ENCODE measurements at regions not wholly inside any gene's neighbourhood (a gene's known extent, or its start where the extent isn't known, plus 50 kb on each side); places are given as distances from the start of the nearest gene placed in this dataset.
"Not testable (repeated sequence)": the region's sequence is repeated elsewhere in the genome, so short reads cannot be mapped to it uniquely, and the experiment has no call there.

- no peaks in the 10 kb centered on the region for H3K27me3 ChIP-seq (ENCODE audit: control insufficient read depth in 3 of 3, insufficient read depth in 3 of 3, low read length in 3 of 3)
- H3K4me3 ChIP-seq (ENCODE audit: low read depth in 1 of 3, low read length in 3 of 3) = no peak overlapping the region
- no peaks in the 10 kb centered on the region for H3K36me3 ChIP-seq (ENCODE audit: control insufficient read depth in 3 of 3, insufficient read depth in 2 of 3, low read depth in 1 of 3, low read length in 3 of 3)
- DNase-seq (no peak), FAIRE-seq (no peak)
- no peak overlapping the region for H3K27ac ChIP-seq (ENCODE audit: low read depth in 1 of 3, low read length in 2 of 3)
- no peaks in the 10 kb centered on the region for H3K4me1 ChIP-seq (ENCODE audit: control insufficient read depth in 3 of 3, insufficient read depth in 2 of 3, low read depth in 1 of 3, low read length in 2 of 3)
- 39 to 60% (median 51%) methylated on average over 2 of the region's 2 CpGs for WGBS, 3 donors
- H3K9me3 ChIP-seq (ENCODE audit: control insufficient read depth in 2 of 2, insufficient read depth in 1 of 2, low read depth in 1 of 2, low read length in 1 of 2) = no peaks in the 10 kb centered on the region
Measured at GRCh38 chr14:30242744-30243143, 315.1 kb upstream of the PRKD1 start.

DNA sequence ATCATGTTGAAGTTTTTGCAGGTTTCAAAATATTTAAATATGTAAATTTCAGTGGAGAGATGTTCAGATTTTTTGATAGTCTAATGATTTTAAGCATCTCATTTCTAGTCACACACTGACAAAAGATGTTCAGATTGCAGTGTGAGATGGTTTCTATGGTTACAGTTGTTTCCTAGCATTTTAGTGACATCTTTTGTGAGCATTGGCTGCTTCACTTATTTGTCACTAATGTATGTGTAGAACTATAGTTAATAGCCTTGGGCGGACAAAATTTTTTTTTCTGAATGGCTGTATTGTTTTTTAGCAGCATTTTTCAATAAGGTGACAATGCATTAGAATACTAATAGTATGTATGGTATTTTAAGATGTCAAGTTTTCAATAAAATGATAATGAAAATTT is 315.6 kb upstream of the PRKD1 start:
- FAIRE-seq (no peak), DNase-seq (no peak)
- no peaks in the 10 kb centered on the region for H3K4me1 ChIP-seq (ENCODE audit: control insufficient read depth in 3 of 3, insufficient read depth in 2 of 3, low read depth in 1 of 3, low read length in 2 of 3)
- no peak overlapping the region for H3K27ac ChIP-seq (ENCODE audit: low read depth in 1 of 3, low read length in 2 of 3)
- H3K36me3 ChIP-seq (ENCODE audit: control insufficient read depth in 3 of 3, insufficient read depth in 2 of 3, low read depth in 1 of 3, low read length in 3 of 3) = no peaks in the 10 kb centered on the region
- no peaks in the 10 kb centered on the region for H3K27me3 ChIP-seq (ENCODE audit: control insufficient read depth in 3 of 3, insufficient read depth in 3 of 3, low read length in 3 of 3)
- no peaks in the 10 kb centered on the region for H3K9me3 ChIP-seq (ENCODE audit: control insufficient read depth in 2 of 2, insufficient read depth in 1 of 2, low read depth in 1 of 2, low read length in 1 of 2)
- no peak overlapping the region for H3K4me3 ChIP-seq (ENCODE audit: low read depth in 1 of 3, low read length in 3 of 3)
- 85 to 91% (median 87%) methylated on average over 1 of the region's 1 CpG for WGBS, 3 donors

GRCh38 chr14:30243805-30244204 is 315.2 kb upstream of the G2E3 start:
- no peak for FAIRE-seq
- WGBS, 3 donors = 0 to 4% (median 0%) methylated on average over 1 of the region's 1 CpG
- no peaks in the 10 kb centered on the region for H3K36me3 ChIP-seq (ENCODE audit: control insufficient read depth in 3 of 3, insufficient read depth in 2 of 3, low read depth in 1 of 3, low read length in 3 of 3)
- no peak overlapping the region for H3K27ac ChIP-seq (ENCODE audit: low read depth in 1 of 3, low read length in 2 of 3)
- no peaks in the 10 kb centered on the region for H3K9me3 ChIP-seq (ENCODE audit: control insufficient read depth in 2 of 2, insufficient read depth in 1 of 2, low read depth in 1 of 2, low read length in 1 of 2)
- no peaks in the 10 kb centered on the region for H3K27me3 ChIP-seq (ENCODE audit: control insufficient read depth in 3 of 3, insufficient read depth in 3 of 3, low read length in 3 of 3)
- no peak overlapping the region for H3K4me3 ChIP-seq (ENCODE audit: low read depth in 1 of 3, low read length in 3 of 3)
- H3K4me1 ChIP-seq (ENCODE audit: control insufficient read depth in 3 of 3, insufficient read depth in 2 of 3, low read depth in 1 of 3, low read length in 2 of 3) = no peaks in the 10 kb centered on the region
- no peak for DNase-seq

DNA sequence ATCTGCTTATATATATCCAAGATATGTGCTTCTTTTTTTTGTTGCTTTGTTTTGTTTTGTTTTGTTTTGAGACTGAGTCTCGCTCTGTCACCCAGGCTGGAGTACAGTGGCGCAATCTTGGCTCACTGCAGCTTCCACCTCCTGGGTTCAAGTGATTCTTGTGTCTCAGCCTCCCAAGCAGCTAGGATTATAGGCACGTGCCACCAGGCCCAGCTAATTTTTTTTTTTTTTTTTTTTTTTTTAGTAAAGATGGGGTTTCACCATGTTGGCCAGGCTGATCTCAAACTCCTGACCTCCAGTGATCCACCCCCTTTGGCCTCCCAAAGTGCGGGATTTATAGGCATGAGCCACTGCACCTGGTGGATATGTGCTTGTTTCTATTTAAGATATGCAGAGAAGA is 314.6 kb upstream of the G2E3 start:
- H3K4me1 ChIP-seq (ENCODE audit: control insufficient read depth in 3 of 3, insufficient read depth in 2 of 3, low read depth in 1 of 3, low read length in 2 of 3); DNase-seq; H3K36me3 ChIP-seq (ENCODE audit: control insufficient read depth in 3 of 3, insufficient read depth in 2 of 3, low read depth in 1 of 3, low read length in 3 of 3); FAIRE-seq; H3K9me3 ChIP-seq (ENCODE audit: control insufficient read depth in 2 of 2, insufficient read depth in 1 of 2, low read depth in 1 of 2, low read length in 1 of 2); H3K27me3 ChIP-seq (ENCODE audit: control insufficient read depth in 3 of 3, insufficient read depth in 3 of 3, low read length in 3 of 3); H3K4me3 ChIP-seq (ENCODE audit: low read depth in 1 of 3, low read length in 3 of 3); H3K27ac ChIP-seq (ENCODE audit: low read depth in 1 of 3, low read length in 2 of 3): not testable (repeated sequence)
- 76 to 89% (median 80%) methylated on average over 4 of the region's 4 CpGs for WGBS, 3 donors

DNA sequence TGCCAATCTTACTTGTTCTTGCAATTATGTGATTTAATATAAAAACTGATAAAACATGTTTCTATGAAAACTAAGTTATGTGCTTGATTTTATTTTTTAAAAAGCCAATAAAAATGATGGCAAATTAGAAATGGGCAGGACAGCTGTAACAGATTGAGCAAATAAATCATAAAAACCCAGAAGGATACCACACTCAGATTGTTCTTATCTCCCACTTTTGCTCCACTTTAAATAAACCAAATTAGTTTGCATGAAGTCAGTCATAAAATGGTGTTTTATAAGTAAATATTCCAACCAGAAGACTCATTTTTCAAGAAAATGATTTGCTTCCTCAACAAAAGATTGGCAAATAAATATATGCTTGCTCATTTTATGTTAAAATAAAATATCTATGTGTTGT is 307.9 kb upstream of the G2E3 start:
- Histone ChIP-seq H3K4me1 (ENCODE audit: control insufficient read depth in 3 of 3, insufficient read depth in 2 of 3, low read depth in 1 of 3, low read length in 2 of 3) (no peaks in the 10 kb centered on the region), H3K27ac (ENCODE audit: low read depth in 1 of 3, low read length in 2 of 3) (no peak overlapping the region), H3K9me3 (ENCODE audit: control insufficient read depth in 2 of 2, insufficient read depth in 1 of 2, low read depth in 1 of 2, low read length in 1 of 2) (no peaks in the 10 kb centered on the region), H3K4me3 (ENCODE audit: low read depth in 1 of 3, low read length in 3 of 3) (no peak overlapping the region), H3K36me3 (ENCODE audit: control insufficient read depth in 3 of 3, insufficient read depth in 2 of 3, low read depth in 1 of 3, low read length in 3 of 3) (no peaks in the 10 kb centered on the region), H3K27me3 (ENCODE audit: control insufficient read depth in 3 of 3, insufficient read depth in 3 of 3, low read length in 3 of 3) (no peaks in the 10 kb centered on the region)
- no peak for FAIRE-seq
- no peak for DNase-seq

GRCh38 chr14:30251557-30252100 is 307.3 kb upstream of the G2E3 start:
- 61 to 69% (median 68%) methylated on average over 6 of the region's 6 CpGs for WGBS, 3 donors
- no peak overlapping the region for H3K27ac ChIP-seq (ENCODE audit: low read depth in 1 of 3, low read length in 2 of 3)
- H3K27me3 ChIP-seq (ENCODE audit: control insufficient read depth in 3 of 3, insufficient read depth in 3 of 3, low read length in 3 of 3) = no peaks in the 10 kb centered on the region
- FAIRE-seq (no peak), DNase-seq (no peak)
- no peaks in the 10 kb centered on the region for H3K36me3 ChIP-seq (ENCODE audit: control insufficient read depth in 3 of 3, insufficient read depth in 2 of 3, low read depth in 1 of 3, low read length in 3 of 3)
- no peaks in the 10 kb centered on the region for H3K9me3 ChIP-seq (ENCODE audit: control insufficient read depth in 2 of 2, insufficient read depth in 1 of 2, low read depth in 1 of 2, low read length in 1 of 2)
- H3K4me3 ChIP-seq (ENCODE audit: low read depth in 1 of 3, low read length in 3 of 3) = no peak overlapping the region
- H3K4me1 ChIP-seq (ENCODE audit: control insufficient read depth in 3 of 3, insufficient read depth in 2 of 3, low read depth in 1 of 3, low read length in 2 of 3) = no peaks in the 10 kb centered on the region

GRCh38 chr14:30252151-30252550 is 306.8 kb upstream of the G2E3 start:
- DNase-seq (no peak), FAIRE-seq (no peak)
- 60 to 68% (median 68%) methylated on average over 2 of the region's 2 CpGs for WGBS, 3 donors
- no peak overlapping the region for H3K4me3 ChIP-seq (ENCODE audit: low read depth in 1 of 3, low read length in 3 of 3)
- no peaks in the 10 kb centered on the region for H3K36me3 ChIP-seq (ENCODE audit: control insufficient read depth in 3 of 3, insufficient read depth in 2 of 3, low read depth in 1 of 3, low read length in 3 of 3)
- no peak overlapping the region for H3K27ac ChIP-seq (ENCODE audit: low read depth in 1 of 3, low read length in 2 of 3)
- no peaks in the 10 kb centered on the region for H3K27me3 ChIP-seq (ENCODE audit: control insufficient read depth in 3 of 3, insufficient read depth in 3 of 3, low read length in 3 of 3)
- H3K9me3 ChIP-seq (ENCODE audit: control insufficient read depth in 2 of 2, insufficient read depth in 1 of 2, low read depth in 1 of 2, low read length in 1 of 2) = no peaks in the 10 kb centered on the region
- no peaks in the 10 kb centered on the region for H3K4me1 ChIP-seq (ENCODE audit: control insufficient read depth in 3 of 3, insufficient read depth in 2 of 3, low read depth in 1 of 3, low read length in 2 of 3)

GRCh38 chr14:30252783-30253674 is 305.9 kb upstream of the G2E3 start:
- DNase-seq (no peak), FAIRE-seq (no peak)
- H3K4me3 ChIP-seq (ENCODE audit: low read depth in 1 of 3, low read length in 3 of 3) = no peak overlapping the region
- no peaks in the 10 kb centered on the region for H3K4me1 ChIP-seq (ENCODE audit: control insufficient read depth in 3 of 3, insufficient read depth in 2 of 3, low read depth in 1 of 3, low read length in 2 of 3)
- H3K36me3 ChIP-seq (ENCODE audit: control insufficient read depth in 3 of 3, insufficient read depth in 2 of 3, low read depth in 1 of 3, low read length in 3 of 3) = no peaks in the 10 kb centered on the region
- H3K27ac ChIP-seq (ENCODE audit: low read depth in 1 of 3, low read length in 2 of 3) = no peak overlapping the region
- H3K9me3 ChIP-seq (ENCODE audit: control insufficient read depth in 2 of 2, insufficient read depth in 1 of 2, low read depth in 1 of 2, low read length in 1 of 2) = no peaks in the 10 kb centered on the region
- WGBS, 3 donors = 54 to 59% (median 57%) methylated on average over 6 of the region's 6 CpGs
- no peaks in the 10 kb centered on the region for H3K27me3 ChIP-seq (ENCODE audit: control insufficient read depth in 3 of 3, insufficient read depth in 3 of 3, low read length in 3 of 3)

GRCh38 chr14:30256627-30257026 is 302.3 kb upstream of the G2E3 start:
- Histone ChIP-seq H3K27me3 (ENCODE audit: control insufficient read depth in 3 of 3, insufficient read depth in 3 of 3, low read length in 3 of 3) (no peaks in the 10 kb centered on the region), H3K4me1 (ENCODE audit: control insufficient read depth in 3 of 3, insufficient read depth in 2 of 3, low read depth in 1 of 3, low read length in 2 of 3) (no peaks in the 10 kb centered on the region), H3K4me3 (ENCODE audit: low read depth in 1 of 3, low read length in 3 of 3) (no peak overlapping the region), H3K27ac (ENCODE audit: low read depth in 1 of 3, low read length in 2 of 3) (no peak overlapping the region), H3K9me3 (ENCODE audit: control insufficient read depth in 2 of 2, insufficient read depth in 1 of 2, low read depth in 1 of 2, low read length in 1 of 2) (no peaks in the 10 kb centered on the region), H3K36me3 (ENCODE audit: control insufficient read depth in 3 of 3, insufficient read depth in 2 of 3, low read depth in 1 of 3, low read length in 3 of 3) (no peaks in the 10 kb centered on the region)
- no peak for DNase-seq
- 84 to 92% (median 88%) methylated on average over 2 of the region's 2 CpGs for WGBS, 3 donors
- no peak for FAIRE-seq
